Keratinocyte (primary cell): ENCODE measurements at regions not wholly inside any gene's neighbourhood (a gene's known extent, or its start where the extent isn't known, plus 50 kb on each side); places are given as distances from the start of the nearest gene placed in this dataset.
A peak's percentile ranks its signal among the peaks of the same experiment; 100 is the strongest.

Source experiments
- DNase-seq: peaks from one replicate; pipeline ENCODE4 v3.0.0-alpha.2; 2011; ENCODE audit warnings: low read depth, missing footprints, low spot score
- FAIRE-seq: peaks from 2 replicates; lab custom pipeline; 2011; peaks lifted over from hg19 to GRCh38; lab: Jason Lieb, UNC
- H2AFZ ChIP-seq: 2 replicates; pipeline ENCODE4 v1.6.0; 2012; ENCODE audit warnings: low read length, control low read depth, inconsistent platforms; ENCODE audit not compliant: control insufficient read depth
- H3K27ac ChIP-seq: 2 replicates; pipeline ENCODE4 v1.5.1; 2011; ENCODE audit warnings: low read length; ENCODE audit not compliant: control insufficient read depth, insufficient read depth
- H3K27me3 ChIP-seq: 3 replicates; pipeline ENCODE4 v1.6.0; 2011; ENCODE audit warnings: low read length; ENCODE audit not compliant: control insufficient read depth, insufficient read depth; ENCODE audit errors: extremely low read depth
- H3K36me3 ChIP-seq, 2 experiments: 2 replicates in 1 of 2; 3 replicates in 1 of 2; pipeline ENCODE4 v1.5.1; 2011; ENCODE audit warnings: low read length in 2 of 2, mild to moderate bottlenecking in 1 of 2; ENCODE audit not compliant: control insufficient read depth in 2 of 2, insufficient read depth in 2 of 2; ENCODE audit errors: extremely low read depth in 1 of 2
- H3K4me1 ChIP-seq: 3 replicates; pipeline ENCODE4 v1.5.1; 2011; ENCODE audit warnings: low read length; ENCODE audit not compliant: control insufficient read depth, insufficient read depth; ENCODE audit errors: extremely low read depth
- H3K4me2 ChIP-seq: 3 replicates; pipeline ENCODE4 v1.6.0; 2011; ENCODE audit warnings: low read depth, low read length; ENCODE audit not compliant: control insufficient read depth, insufficient read depth; ENCODE audit errors: extremely low read depth
- H3K4me3 ChIP-seq, 3 experiments: fragments of 200-600 bp in 1 of 3; sonication (generic) in 1 of 3; 2 replicates in 2 of 3; 3 replicates in 1 of 3; pipeline ENCODE4 v1.5.1; 2011 to 2016; ENCODE audit warnings: low read length in 3 of 3, mild to moderate bottlenecking in 3 of 3, control low read depth in 2 of 3, inconsistent platforms in 1 of 3, low read depth in 1 of 3, mixed read lengths in 1 of 3, mixed run types in 1 of 3, moderate library complexity in 1 of 3; ENCODE audit not compliant: control insufficient read depth in 2 of 3, insufficient read depth in 2 of 3; ENCODE audit errors: extremely low read depth in 1 of 3
- H3K79me2 ChIP-seq: 2 replicates; pipeline ENCODE4 v1.6.0; 2012; ENCODE audit warnings: low read length; ENCODE audit not compliant: control insufficient read depth, insufficient read depth
- H3K9ac ChIP-seq: 3 replicates; pipeline ENCODE4 v1.6.0; 2011; ENCODE audit warnings: low read length; ENCODE audit not compliant: control insufficient read depth, insufficient read depth; ENCODE audit errors: extremely low read depth
- H3K9me1 ChIP-seq: 3 replicates; pipeline ENCODE4 v1.6.0; 2011; ENCODE audit warnings: low read length; ENCODE audit not compliant: control insufficient read depth, insufficient read depth; ENCODE audit errors: extremely low read depth
- H3K9me3 ChIP-seq: 2 replicates; pipeline ENCODE4 v1.5.1; 2012; ENCODE audit warnings: low read depth, low read length; ENCODE audit not compliant: control insufficient read depth
- H4K20me1 ChIP-seq: 3 replicates; pipeline ENCODE4 v1.6.0; 2011; ENCODE audit warnings: low read length; ENCODE audit not compliant: control insufficient read depth, insufficient read depth; ENCODE audit errors: extremely low read depth
- EZH2 ChIP-seq: IDR thresholded peaks from one replicate; pipeline ENCODE4 v1.6.1; 2012; ENCODE audit warnings: inconsistent platforms, mild to moderate bottlenecking, low read length, moderate library complexity
- dilution Hi-C: fragments of 300-500 bp; cut with MboI; formaldehyde crosslinking; loops from one replicate; pipeline ENCODE4 v1.7.0; 2020; ENCODE audit warnings: low sequenced_read_pairs; ENCODE audit not compliant: extremely low pct_ligation_motif_present
- TF ChIP-seq, protein P1 (sequence below), 3 experiments: IDR thresholded peaks in 1 of 3; conservative IDR thresholded peaks in 1 of 3; optimal IDR thresholded peaks in 1 of 3; 2 replicates in 2 of 3; 3 replicates in 1 of 3; pipeline versions ENCODE3 to v1.5.1; 2011; ENCODE audit warnings: low read length in 3 of 3, mild to moderate bottlenecking in 3 of 3, moderate library complexity in 2 of 3, control low read depth in 1 of 3, inconsistent platforms in 1 of 3; ENCODE audit not compliant: insufficient read depth in 2 of 3; ENCODE audit errors: extremely low read depth in 1 of 3

DNA sequence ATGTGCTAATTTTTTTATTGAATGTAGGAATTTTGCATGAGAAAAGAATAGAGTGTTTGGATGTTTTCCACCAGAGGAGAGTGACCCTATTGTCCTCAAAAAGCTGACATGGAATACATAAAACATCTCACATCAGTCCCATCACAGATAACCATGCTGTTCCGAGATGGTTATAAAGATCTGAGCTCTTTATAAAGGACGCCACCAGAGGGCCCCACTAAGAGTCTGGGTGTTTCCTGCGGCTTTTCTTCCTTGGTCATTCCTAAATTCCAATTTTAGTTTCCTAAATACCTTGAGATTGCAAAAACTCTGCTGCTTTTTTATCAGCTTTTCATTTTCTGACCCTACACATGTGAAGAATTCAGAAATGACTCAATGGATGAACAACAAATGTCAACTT, 504.5 kb upstream of the FRG1 start:
- Histone ChIP-seq H3K27ac (no peak overlapping the region), H3K27me3 (no peaks in the 10 kb centered on the region), H3K4me3 (no peak overlapping the region), H3K4me2 (no peak overlapping the region), H3K9ac (no peak overlapping the region), H2AFZ (no peak overlapping the region), H4K20me1 (no peaks in the 10 kb centered on the region), H3K79me2 (no peaks in the 10 kb centered on the region), H3K9me3 (no peaks in the 10 kb centered on the region), H3K4me1 (no peaks in the 10 kb centered on the region), H3K36me3 (no peaks in the 10 kb centered on the region), H3K9me1 (no peaks in the 10 kb centered on the region)
- no peak for DNase-seq
- dilution Hi-C loops = no loop called here
- no peak for TF ChIP-seq EZH2
- TF ChIP-seq, protein P1, sequence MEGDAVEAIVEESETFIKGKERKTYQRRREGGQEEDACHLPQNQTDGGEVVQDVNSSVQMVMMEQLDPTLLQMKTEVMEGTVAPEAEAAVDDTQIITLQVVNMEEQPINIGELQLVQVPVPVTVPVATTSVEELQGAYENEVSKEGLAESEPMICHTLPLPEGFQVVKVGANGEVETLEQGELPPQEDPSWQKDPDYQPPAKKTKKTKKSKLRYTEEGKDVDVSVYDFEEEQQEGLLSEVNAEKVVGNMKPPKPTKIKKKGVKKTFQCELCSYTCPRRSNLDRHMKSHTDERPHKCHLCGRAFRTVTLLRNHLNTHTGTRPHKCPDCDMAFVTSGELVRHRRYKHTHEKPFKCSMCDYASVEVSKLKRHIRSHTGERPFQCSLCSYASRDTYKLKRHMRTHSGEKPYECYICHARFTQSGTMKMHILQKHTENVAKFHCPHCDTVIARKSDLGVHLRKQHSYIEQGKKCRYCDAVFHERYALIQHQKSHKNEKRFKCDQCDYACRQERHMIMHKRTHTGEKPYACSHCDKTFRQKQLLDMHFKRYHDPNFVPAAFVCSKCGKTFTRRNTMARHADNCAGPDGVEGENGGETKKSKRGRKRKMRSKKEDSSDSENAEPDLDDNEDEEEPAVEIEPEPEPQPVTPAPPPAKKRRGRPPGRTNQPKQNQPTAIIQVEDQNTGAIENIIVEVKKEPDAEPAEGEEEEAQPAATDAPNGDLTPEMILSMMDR (optimal IDR thresholded peaks at IDR 0.05 in 1 of 3, IDR thresholded peaks at IDR 0.05 in 1 of 3, conservative IDR thresholded peaks at IDR 0.05 in 1 of 3; ENCODE audit: extremely low read depth in 1 of 3, insufficient read depth in 2 of 3, low read length in 3 of 3) = peak in 1 of 3 experiments; percentile 23
- FAIRE-seq = no peak

DNA sequence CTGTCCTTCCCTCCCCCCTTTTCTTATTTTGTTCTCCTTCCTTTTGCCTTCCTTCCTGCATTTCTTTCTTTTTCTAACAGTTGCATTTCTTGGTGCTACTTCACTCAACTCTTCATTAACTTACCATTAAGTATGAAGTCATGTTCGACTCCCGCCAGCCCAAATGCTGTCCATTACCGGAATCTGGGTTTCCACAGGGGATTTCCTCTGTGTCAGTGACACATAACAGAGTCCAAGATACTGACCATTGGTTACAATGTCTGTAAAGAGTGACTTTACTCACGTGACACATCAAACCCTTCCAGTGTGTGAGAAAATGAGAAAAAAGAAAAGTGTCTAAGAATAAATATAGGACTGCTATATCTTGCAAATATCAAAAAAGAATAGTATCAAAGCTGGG, 500.0 kb upstream of the FRG1 start:
- Histone ChIP-seq H3K36me3 (no peaks in the 10 kb centered on the region), H3K4me2 (no peak overlapping the region), H3K27me3 (no peaks in the 10 kb centered on the region), H3K9me1 (no peaks in the 10 kb centered on the region), H3K4me1 (no peaks in the 10 kb centered on the region), H3K27ac (no peak overlapping the region), H3K4me3 (no peak overlapping the region), H3K79me2 (no peaks in the 10 kb centered on the region), H2AFZ (no peak overlapping the region), H3K9me3 (no peaks in the 10 kb centered on the region), H3K9ac (no peak overlapping the region), H4K20me1 (no peaks in the 10 kb centered on the region)
- FAIRE-seq = no peak
- TF ChIP-seq, protein P1 (optimal IDR thresholded peaks at IDR 0.05 in 1 of 3, IDR thresholded peaks at IDR 0.05 in 1 of 3, conservative IDR thresholded peaks at IDR 0.05 in 1 of 3; ENCODE audit: extremely low read depth in 1 of 3, insufficient read depth in 2 of 3, low read length in 3 of 3) = no peak
- TF ChIP-seq EZH2 = no peak
- dilution Hi-C loops = no loop called here
- DNase-seq = no peak
